HG03064 (cell line): ENCODE measurements at regions not wholly inside any gene's neighbourhood (a gene's known extent, or its start where the extent isn't known, plus 50 kb on each side); places are given as distances from the start of the nearest gene placed in this dataset.
"Not testable (repeated sequence)": the region's sequence is repeated elsewhere in the genome, so short reads cannot be mapped to it uniquely, and the experiment has no call there.

Source experiments
- ATAC-seq: cut with Tn5 transposase; IDR thresholded peaks from one replicate; pipeline ENCODE4 v1.9.1; 2021; ENCODE audit warnings: low read depth; ENCODE audit not compliant: unreplicated experiment

GRCh38 chr16:60608971-60609370 lies 1427.3 kb downstream of the CDH8 start:
- no peak for ATAC-seq

- ATAC-seq, result not testable (repeated sequence)
These were observed 1430.6 kb downstream of the CDH8 start for GRCh38 chr16:60605652-60606051.

GRCh38 chr16:60605176-60605575 lies 1431.1 kb downstream of the CDH8 start:
- no peak for ATAC-seq

- no peak for ATAC-seq
These were observed 1449.7 kb downstream of the CDH8 start for GRCh38 chr16:60586493-60586892.

GRCh38 chr16:60582528-60582927 lies 1453.7 kb downstream of the CDH8 start:
- ATAC-seq, result no peak

GRCh38 chr16:60566901-60567300 lies 1469.3 kb downstream of the CDH8 start:
- no peak for ATAC-seq

- no peak for ATAC-seq
These were observed 1471.7 kb downstream of the CDH8 start for GRCh38 chr16:60564588-60564987.

GRCh38 chr16:60563166-60563565 lies 1473.1 kb downstream of the CDH8 start:
- no peak for ATAC-seq

- no peak for ATAC-seq
These were observed 1477.3 kb downstream of the CDH8 start for GRCh38 chr16:60558936-60559335.

- ATAC-seq, result no peak
These were observed 1483.0 kb downstream of the CDH8 start for GRCh38 chr16:60553090-60553757.

- no peak for ATAC-seq
These were observed 1494.7 kb downstream of the CDH8 start for GRCh38 chr16:60541535-60541934.

- ATAC-seq, result no peak
These were observed 1525.3 kb downstream of the CDH8 start for GRCh38 chr16:60510941-60511340.

GRCh38 chr16:60510208-60510607 lies 1526.0 kb downstream of the CDH8 start:
- ATAC-seq, result no peak

- ATAC-seq, result no peak
These were observed 1545.0 kb downstream of the CDH8 start for GRCh38 chr16:60491273-60491672.

GRCh38 chr16:60485872-60486489 lies 1550.3 kb downstream of the CDH8 start:
- no peak for ATAC-seq

GRCh38 chr16:60484901-60485300 lies 1551.3 kb downstream of the CDH8 start:
- ATAC-seq, result no peak

- no peak for ATAC-seq
These were observed 1554.6 kb downstream of the CDH8 start for GRCh38 chr16:60481591-60481990.

GRCh38 chr16:60478810-60479209 lies 1557.4 kb downstream of the CDH8 start:
- ATAC-seq, result no peak

- no peak for ATAC-seq
These were observed 1572.3 kb downstream of the CDH8 start for GRCh38 chr16:60463986-60464385.

GRCh38 chr16:60459463-60459862 lies 1576.8 kb downstream of the CDH8 start:
- ATAC-seq, result no peak

GRCh38 chr16:60458255-60458654 lies 1578.0 kb downstream of the CDH8 start:
- ATAC-seq, result no peak

- ATAC-seq, result no peak
These were observed 1583.6 kb downstream of the CDH8 start for GRCh38 chr16:60452646-60453045.
